ENCODE measurements at regions not wholly inside any gene's neighbourhood (a gene's known extent, or its start where the extent isn't known, plus 50 kb on each side); places are given as distances from the start of the nearest gene placed in this dataset.

DNA sequence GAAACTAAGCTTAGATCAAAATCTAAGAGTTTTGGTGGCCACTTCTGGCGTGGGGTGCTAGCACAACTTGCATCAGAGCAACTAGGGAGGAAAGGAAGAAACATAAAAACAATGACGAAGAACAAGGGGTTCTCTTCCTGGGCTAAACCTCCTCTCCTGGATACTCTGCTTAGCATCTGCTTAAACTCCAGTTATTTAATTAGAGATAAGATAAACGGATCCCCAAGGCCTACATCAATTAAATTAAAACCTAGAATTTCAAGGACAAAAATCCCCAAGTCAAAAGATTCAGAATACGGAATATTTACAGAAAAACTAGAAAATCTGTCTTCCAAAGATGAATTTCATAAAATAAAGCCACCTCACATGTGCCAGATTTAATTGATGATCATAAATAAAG is 281.9 kb downstream of the SHOX2 start:
- H4K20me1 ChIP-seq (ENCODE audit: control insufficient read depth, insufficient read depth, insufficient read length), result no peaks in the 10 kb centered on the region
- no peak overlapping the region for H3K14ac ChIP-seq (ENCODE audit: insufficient read depth, low read length)
- H4K91ac ChIP-seq (ENCODE audit: insufficient read length, low read depth, low read length), result no peak overlapping the region
- H3K4ac ChIP-seq (ENCODE audit: low read depth, low read length), result no peak overlapping the region
- H2BK120ac ChIP-seq (ENCODE audit: low read depth, low read length, poor library complexity, severe bottlenecking), result no peak overlapping the region
- no peak overlapping the region for H3K9ac ChIP-seq (ENCODE audit: extremely low read depth, insufficient read length, low read length)
- H3K9me3 ChIP-seq (ENCODE audit: control insufficient read depth, low read depth, low read length), result no peaks in the 10 kb centered on the region
- no peak for DNase-seq
- no peak overlapping the region for H2BK5ac ChIP-seq (ENCODE audit: insufficient read length, low read length)
- no peak overlapping the region for H3K18ac ChIP-seq (ENCODE audit: insufficient read length, low read depth, low read length)
- H3K23ac ChIP-seq (ENCODE audit: insufficient read length, low read depth, low read length), result no peak overlapping the region
- no peak overlapping the region for H3K56ac ChIP-seq (ENCODE audit: insufficient read length, low read depth, low read length)
- no CpG with 5 or more reads among the region's 4 CpGs for WGBS (ENCODE audit: extremely low coverage, insufficient read length, low lambda C conversion rate)
- no peaks in the 10 kb centered on the region for H3K27me3 Mint-ChIP-seq (ENCODE audit: low read depth)
- H3K36me3 Mint-ChIP-seq (ENCODE audit: insufficient read depth in 1 of 3, low read depth in 3 of 3), result peaks cover 5 to 13% (median 7%) of the 10 kb centered on the region in 3 experiments
- no peak overlapping the region for H2BK15ac ChIP-seq (ENCODE audit: low read depth, low read length)
- no peak overlapping the region for H3K4me3 Mint-ChIP-seq
- H3K9me3 Mint-ChIP-seq, result peaks cover 15 to 16% of the 10 kb centered on the region in 2 experiments
- no peak overlapping the region for H2BK20ac ChIP-seq (ENCODE audit: low read depth, low read length, poor library complexity, severe bottlenecking)
- no peak overlapping the region for H2AK5ac ChIP-seq (ENCODE audit: insufficient read length, low read length)
- H2BK12ac ChIP-seq (ENCODE audit: insufficient read length, low read depth, low read length), result no peak overlapping the region
- no peaks in the 10 kb centered on the region for H3K79me2 ChIP-seq (ENCODE audit: insufficient read depth, low read length)
- no peaks in the 10 kb centered on the region for H3K23me2 ChIP-seq (ENCODE audit: insufficient read length, low read depth, low read length, poor library complexity, severe bottlenecking)
- H4K8ac ChIP-seq (replicated peaks; ENCODE audit: insufficient read length, low read depth, low read length), result no peak overlapping the region
- TF ChIP-seq, protein P1, sequence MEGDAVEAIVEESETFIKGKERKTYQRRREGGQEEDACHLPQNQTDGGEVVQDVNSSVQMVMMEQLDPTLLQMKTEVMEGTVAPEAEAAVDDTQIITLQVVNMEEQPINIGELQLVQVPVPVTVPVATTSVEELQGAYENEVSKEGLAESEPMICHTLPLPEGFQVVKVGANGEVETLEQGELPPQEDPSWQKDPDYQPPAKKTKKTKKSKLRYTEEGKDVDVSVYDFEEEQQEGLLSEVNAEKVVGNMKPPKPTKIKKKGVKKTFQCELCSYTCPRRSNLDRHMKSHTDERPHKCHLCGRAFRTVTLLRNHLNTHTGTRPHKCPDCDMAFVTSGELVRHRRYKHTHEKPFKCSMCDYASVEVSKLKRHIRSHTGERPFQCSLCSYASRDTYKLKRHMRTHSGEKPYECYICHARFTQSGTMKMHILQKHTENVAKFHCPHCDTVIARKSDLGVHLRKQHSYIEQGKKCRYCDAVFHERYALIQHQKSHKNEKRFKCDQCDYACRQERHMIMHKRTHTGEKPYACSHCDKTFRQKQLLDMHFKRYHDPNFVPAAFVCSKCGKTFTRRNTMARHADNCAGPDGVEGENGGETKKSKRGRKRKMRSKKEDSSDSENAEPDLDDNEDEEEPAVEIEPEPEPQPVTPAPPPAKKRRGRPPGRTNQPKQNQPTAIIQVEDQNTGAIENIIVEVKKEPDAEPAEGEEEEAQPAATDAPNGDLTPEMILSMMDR (conservative IDR thresholded peaks at IDR 0.05), result no peak
- H3K27me3 ChIP-seq (ENCODE audit: insufficient read depth, low read length), result no peaks in the 10 kb centered on the region
- H4K5ac ChIP-seq (ENCODE audit: insufficient read length, low read depth, low read length), result no peak overlapping the region
- no peak overlapping the region for H3K27ac ChIP-seq (ENCODE audit: insufficient read length, low read depth, low read length)
- H3K4me1 ChIP-seq (ENCODE audit: insufficient read depth, low read length), result no peaks in the 10 kb centered on the region
- no peak overlapping the region for H3K27ac Mint-ChIP-seq
- no peaks in the 10 kb centered on the region for H3K79me1 ChIP-seq (ENCODE audit: insufficient read depth, low read depth, low read length, poor library complexity, severe bottlenecking)
- no peak overlapping the region for H3K4me2 ChIP-seq (ENCODE audit: insufficient read depth, insufficient read length, low read length)
- no peak overlapping the region for H3T11ph ChIP-seq (ENCODE audit: low read length)
- no peak overlapping the region for H2AFZ ChIP-seq (ENCODE audit: low read length)
- peaks cover 12 to 14% of the 10 kb centered on the region in 2 experiments for H3K4me1 Mint-ChIP-seq

All from H9 (cell line).